ENCODE measurements at regions not wholly inside any gene's neighbourhood (a gene's known extent, or its start where the extent isn't known, plus 50 kb on each side); places are given as distances from the start of the nearest gene placed in this dataset.

- TF ChIP-seq CTCF (IDR thresholded peaks at IDR 0.05) (no peak), POLR2A (IDR thresholded peaks at IDR 0.05) (no peak)
- Histone ChIP-seq H3K27me3 (no peaks in the 10 kb centered on the region), H3K9me3 (replicated peaks in 1 of 3) (no peaks in the 10 kb centered on the region), H3K27ac (peak overlapping the region in 1 of 5 donors; percentile 17), H3K4me1 (replicated peaks in 1 of 2) (peaks cover 4 to 19% of the 10 kb centered on the region in 2 donors), H3K4me3 (no peak overlapping the region), H3K36me3 (replicated peaks in 1 of 2) (no peaks in the 10 kb centered on the region)
- DNase-seq, result peak in 4 of 7 donors; percentile 31 to 51 (median 38)
- 19 to 22% (median 21%) methylated on average over 1 of the region's 1 CpG for WGBS, 4 donors
- intact Hi-C loops (cut with DNase I), result no loop called here
Measured at GRCh38 chr2:62568074-62568473, 62.1 kb upstream of the TMEM17 start.

- Histone ChIP-seq H3K4me3 (no peak overlapping the region), H3K9me3 (replicated peaks in 1 of 3) (no peaks in the 10 kb centered on the region), H3K27me3 (no peaks in the 10 kb centered on the region), H3K27ac (peak overlapping the region in 1 of 5 donors; percentile 17), H3K36me3 (replicated peaks in 1 of 2) (no peaks in the 10 kb centered on the region), H3K4me1 (replicated peaks in 1 of 2) (peaks cover 4 to 19% of the 10 kb centered on the region in 2 donors)
- WGBS, 4 donors, result 60 to 76% (median 67%) methylated on average over 2 of the region's 2 CpGs
- intact Hi-C loops (cut with DNase I), result no loop called here
- DNase-seq, result no peak
- TF ChIP-seq POLR2A (IDR thresholded peaks at IDR 0.05) (no peak), CTCF (IDR thresholded peaks at IDR 0.05) (no peak)
Measured at GRCh38 chr2:62567669-62568068, 61.7 kb upstream of the TMEM17 start.

GRCh38 chr2:62566847-62567246 lies 60.9 kb upstream of the TMEM17 start:
- Histone ChIP-seq H3K27me3 (no peaks in the 10 kb centered on the region), H3K36me3 (replicated peaks in 1 of 2) (no peaks in the 10 kb centered on the region), H3K4me1 (replicated peaks in 1 of 2) (peaks cover 4 to 19% of the 10 kb centered on the region in 2 donors), H3K9me3 (replicated peaks in 1 of 3) (no peaks in the 10 kb centered on the region), H3K27ac (no peak overlapping the region), H3K4me3 (no peak overlapping the region)
- no peak for DNase-seq
- TF ChIP-seq POLR2A (IDR thresholded peaks at IDR 0.05) (no peak), CTCF (IDR thresholded peaks at IDR 0.05) (no peak)
- 69 to 89% (median 80%) methylated on average over 1 of the region's 1 CpG for WGBS, 4 donors
- intact Hi-C loops (cut with DNase I), result no loop called here

GRCh38 chr2:62565309-62565908 lies 59.4 kb upstream of the TMEM17 start:
- TF ChIP-seq CTCF (IDR thresholded peaks at IDR 0.05) (no peak), POLR2A (IDR thresholded peaks at IDR 0.05) (no peak)
- Histone ChIP-seq H3K36me3 (replicated peaks in 1 of 2) (no peaks in the 10 kb centered on the region), H3K27ac (peak overlapping the region in 1 of 5 donors; percentile 9), H3K9me3 (replicated peaks in 1 of 3) (no peaks in the 10 kb centered on the region), H3K27me3 (no peaks in the 10 kb centered on the region), H3K4me1 (replicated peaks in 1 of 2) (peaks cover 4 to 19% of the 10 kb centered on the region in 2 donors), H3K4me3 (no peak overlapping the region)
- 76 to 84% (median 80%) methylated on average over 3 of the region's 3 CpGs for WGBS, 4 donors
- intact Hi-C loops (cut with DNase I), result no loop called here
- DNase-seq, result no peak

Measured in adrenal gland (tissue), 9 donors.